ENCODE measurements at regions not wholly inside any gene's neighbourhood (a gene's known extent, or its start where the extent isn't known, plus 50 kb on each side); places are given as distances from the start of the nearest gene placed in this dataset.

DNA sequence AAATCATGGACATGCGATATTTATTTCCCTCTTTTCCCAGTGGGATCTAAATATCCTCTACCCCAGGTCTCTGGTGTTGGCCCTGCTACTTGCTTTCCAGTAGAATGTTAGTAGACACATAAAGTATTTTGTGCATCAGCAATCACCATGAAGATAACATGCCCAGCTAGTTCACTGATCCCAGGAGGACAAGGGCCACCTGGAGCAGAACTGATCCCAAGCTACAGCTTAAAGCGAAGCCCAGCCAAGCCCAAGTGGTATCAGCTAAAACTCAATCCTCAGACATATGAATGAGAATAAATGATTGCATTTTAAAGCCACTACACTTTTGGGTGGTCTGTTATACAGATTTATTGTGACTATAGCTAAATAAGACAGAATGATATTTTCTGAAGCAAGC lies 516.2 kb downstream of the INSC start:
- no peak for TF ChIP-seq POLR2A (IDR thresholded peaks at IDR 0.05; ENCODE audit: borderline replicate concordance, extremely low read depth, insufficient read depth, insufficient read length)
- TF ChIP-seq, protein P1, sequence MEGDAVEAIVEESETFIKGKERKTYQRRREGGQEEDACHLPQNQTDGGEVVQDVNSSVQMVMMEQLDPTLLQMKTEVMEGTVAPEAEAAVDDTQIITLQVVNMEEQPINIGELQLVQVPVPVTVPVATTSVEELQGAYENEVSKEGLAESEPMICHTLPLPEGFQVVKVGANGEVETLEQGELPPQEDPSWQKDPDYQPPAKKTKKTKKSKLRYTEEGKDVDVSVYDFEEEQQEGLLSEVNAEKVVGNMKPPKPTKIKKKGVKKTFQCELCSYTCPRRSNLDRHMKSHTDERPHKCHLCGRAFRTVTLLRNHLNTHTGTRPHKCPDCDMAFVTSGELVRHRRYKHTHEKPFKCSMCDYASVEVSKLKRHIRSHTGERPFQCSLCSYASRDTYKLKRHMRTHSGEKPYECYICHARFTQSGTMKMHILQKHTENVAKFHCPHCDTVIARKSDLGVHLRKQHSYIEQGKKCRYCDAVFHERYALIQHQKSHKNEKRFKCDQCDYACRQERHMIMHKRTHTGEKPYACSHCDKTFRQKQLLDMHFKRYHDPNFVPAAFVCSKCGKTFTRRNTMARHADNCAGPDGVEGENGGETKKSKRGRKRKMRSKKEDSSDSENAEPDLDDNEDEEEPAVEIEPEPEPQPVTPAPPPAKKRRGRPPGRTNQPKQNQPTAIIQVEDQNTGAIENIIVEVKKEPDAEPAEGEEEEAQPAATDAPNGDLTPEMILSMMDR (IDR thresholded peaks at IDR 0.05 in 2 of 3, conservative IDR thresholded peaks at IDR 0.05 in 1 of 3; ENCODE audit: borderline replicate concordance in 1 of 3, insufficient read depth in 1 of 3, low read depth in 2 of 3, low read length in 2 of 3), result no peak
- TF ChIP-seq POLR2AphosphoS5 (IDR thresholded peaks at IDR 0.05; ENCODE audit: low read depth, low read length), result no peak
- TF ChIP-seq, protein P2, sequence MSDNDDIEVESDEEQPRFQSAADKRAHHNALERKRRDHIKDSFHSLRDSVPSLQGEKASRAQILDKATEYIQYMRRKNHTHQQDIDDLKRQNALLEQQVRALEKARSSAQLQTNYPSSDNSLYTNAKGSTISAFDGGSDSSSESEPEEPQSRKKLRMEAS (IDR thresholded peaks at IDR 0.05), result no peak
- TF ChIP-seq, protein P3, sequence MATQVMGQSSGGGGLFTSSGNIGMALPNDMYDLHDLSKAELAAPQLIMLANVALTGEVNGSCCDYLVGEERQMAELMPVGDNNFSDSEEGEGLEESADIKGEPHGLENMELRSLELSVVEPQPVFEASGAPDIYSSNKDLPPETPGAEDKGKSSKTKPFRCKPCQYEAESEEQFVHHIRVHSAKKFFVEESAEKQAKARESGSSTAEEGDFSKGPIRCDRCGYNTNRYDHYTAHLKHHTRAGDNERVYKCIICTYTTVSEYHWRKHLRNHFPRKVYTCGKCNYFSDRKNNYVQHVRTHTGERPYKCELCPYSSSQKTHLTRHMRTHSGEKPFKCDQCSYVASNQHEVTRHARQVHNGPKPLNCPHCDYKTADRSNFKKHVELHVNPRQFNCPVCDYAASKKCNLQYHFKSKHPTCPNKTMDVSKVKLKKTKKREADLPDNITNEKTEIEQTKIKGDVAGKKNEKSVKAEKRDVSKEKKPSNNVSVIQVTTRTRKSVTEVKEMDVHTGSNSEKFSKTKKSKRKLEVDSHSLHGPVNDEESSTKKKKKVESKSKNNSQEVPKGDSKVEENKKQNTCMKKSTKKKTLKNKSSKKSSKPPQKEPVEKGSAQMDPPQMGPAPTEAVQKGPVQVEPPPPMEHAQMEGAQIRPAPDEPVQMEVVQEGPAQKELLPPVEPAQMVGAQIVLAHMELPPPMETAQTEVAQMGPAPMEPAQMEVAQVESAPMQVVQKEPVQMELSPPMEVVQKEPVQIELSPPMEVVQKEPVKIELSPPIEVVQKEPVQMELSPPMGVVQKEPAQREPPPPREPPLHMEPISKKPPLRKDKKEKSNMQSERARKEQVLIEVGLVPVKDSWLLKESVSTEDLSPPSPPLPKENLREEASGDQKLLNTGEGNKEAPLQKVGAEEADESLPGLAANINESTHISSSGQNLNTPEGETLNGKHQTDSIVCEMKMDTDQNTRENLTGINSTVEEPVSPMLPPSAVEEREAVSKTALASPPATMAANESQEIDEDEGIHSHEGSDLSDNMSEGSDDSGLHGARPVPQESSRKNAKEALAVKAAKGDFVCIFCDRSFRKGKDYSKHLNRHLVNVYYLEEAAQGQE (IDR thresholded peaks at IDR 0.05; ENCODE audit: low read depth), result no peak
- TF ChIP-seq ZFX (IDR thresholded peaks at IDR 0.05), result no peak
- no peak for TF ChIP-seq FOSL1 (IDR thresholded peaks at IDR 0.05; ENCODE audit: low read depth)
- TF ChIP-seq TCF7L2 (IDR thresholded peaks at IDR 0.05; ENCODE audit: borderline replicate concordance, extremely low read depth, insufficient read depth, insufficient read length), result no peak
- no peak for TF ChIP-seq SIN3A (IDR thresholded peaks at IDR 0.05; ENCODE audit: low read depth)
- no peak for TF ChIP-seq SP1 (IDR thresholded peaks at IDR 0.05; ENCODE audit: low read depth)
- TF ChIP-seq, protein P4, sequence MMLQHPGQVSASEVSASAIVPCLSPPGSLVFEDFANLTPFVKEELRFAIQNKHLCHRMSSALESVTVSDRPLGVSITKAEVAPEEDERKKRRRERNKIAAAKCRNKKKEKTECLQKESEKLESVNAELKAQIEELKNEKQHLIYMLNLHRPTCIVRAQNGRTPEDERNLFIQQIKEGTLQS (IDR thresholded peaks at IDR 0.05), result no peak
- TF ChIP-seq, protein P5, sequence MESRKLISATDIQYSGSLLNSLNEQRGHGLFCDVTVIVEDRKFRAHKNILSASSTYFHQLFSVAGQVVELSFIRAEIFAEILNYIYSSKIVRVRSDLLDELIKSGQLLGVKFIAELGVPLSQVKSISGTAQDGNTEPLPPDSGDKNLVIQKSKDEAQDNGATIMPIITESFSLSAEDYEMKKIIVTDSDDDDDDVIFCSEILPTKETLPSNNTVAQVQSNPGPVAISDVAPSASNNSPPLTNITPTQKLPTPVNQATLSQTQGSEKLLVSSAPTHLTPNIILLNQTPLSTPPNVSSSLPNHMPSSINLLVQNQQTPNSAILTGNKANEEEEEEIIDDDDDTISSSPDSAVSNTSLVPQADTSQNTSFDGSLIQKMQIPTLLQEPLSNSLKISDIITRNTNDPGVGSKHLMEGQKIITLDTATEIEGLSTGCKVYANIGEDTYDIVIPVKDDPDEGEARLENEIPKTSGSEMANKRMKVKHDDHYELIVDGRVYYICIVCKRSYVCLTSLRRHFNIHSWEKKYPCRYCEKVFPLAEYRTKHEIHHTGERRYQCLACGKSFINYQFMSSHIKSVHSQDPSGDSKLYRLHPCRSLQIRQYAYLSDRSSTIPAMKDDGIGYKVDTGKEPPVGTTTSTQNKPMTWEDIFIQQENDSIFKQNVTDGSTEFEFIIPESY (IDR thresholded peaks at IDR 0.05; ENCODE audit: extremely low read depth, insufficient replicate concordance, low read length), result no peak
- no peak for TF ChIP-seq YY1 (IDR thresholded peaks at IDR 0.05; ENCODE audit: extremely low read depth, insufficient replicate concordance, low read depth, low read length)

All from HCT116 (cell line).